HepG2 (cell line): ENCODE measurements at regions not wholly inside any gene's neighbourhood (a gene's known extent, or its start where the extent isn't known, plus 50 kb on each side); places are given as distances from the start of the nearest gene placed in this dataset.

Experiments
- ASH2L ChIP-seq: fragments of 300-600, 200-600 bp; sonication (generic); IDR thresholded peaks from 2 replicates; pipeline ENCODE4 v1.7.0; 2017; ENCODE audit warnings: low read depth, mild to moderate bottlenecking, moderate library complexity, mixed read lengths, low read length; ENCODE audit not compliant: insufficient read length
- CBX2 ChIP-seq, 2 experiments: fragments of 200-600 bp in 1 of 2; sonication (generic); formaldehyde crosslinking in 1 of 2; IDR thresholded peaks; 2 replicates each; pipeline versions ENCODE4 v1.7.0 to v1.8.1; 2018 to 2022; ENCODE audit warnings: low read depth in 2 of 2, low read length in 1 of 2, mild to moderate bottlenecking in 1 of 2, missing genetic modification reagents in 1 of 2
- ELF1 ChIP-seq: sonication (generic); formaldehyde crosslinking; IDR thresholded peaks from 2 replicates; pipeline ENCODE4 v1.4.0; 2020; ENCODE audit warnings: missing genetic modification reagents
- HOXA9 ChIP-seq: sonication (generic); formaldehyde crosslinking; IDR thresholded peaks from 2 replicates; pipeline ENCODE4 v1.8.1; 2022; ENCODE audit warnings: missing genetic modification reagents, mild to moderate bottlenecking, moderate library complexity, borderline replicate concordance
- IKZF4 ChIP-seq: sonication (generic); formaldehyde crosslinking; IDR thresholded peaks from 2 replicates; pipeline ENCODE4 v1.5.1; 2020; ENCODE audit warnings: borderline replicate concordance, mild to moderate bottlenecking, low read depth, missing genetic modification reagents; ENCODE audit errors: not compliant biosample characterization
- JDP2 ChIP-seq: sonication (generic); formaldehyde crosslinking; IDR thresholded peaks from 2 replicates; pipeline ENCODE4 v1.8.1; 2022; ENCODE audit warnings: missing genetic modification reagents, borderline replicate concordance
- MED13 ChIP-seq: sonication (generic); formaldehyde crosslinking; IDR thresholded peaks from 2 replicates; pipeline ENCODE4 v1.5.0; 2020; ENCODE audit warnings: missing genetic modification reagents
- PHF5A ChIP-seq: IDR thresholded peaks from one replicate; pipeline ENCODE4 v1.6.1; 2018; ENCODE audit warnings: low read depth, missing genetic modification reagents; ENCODE audit not compliant: unreplicated experiment
- RARG ChIP-seq: sonication (generic); formaldehyde crosslinking; IDR thresholded peaks from 2 replicates; pipeline ENCODE4 v1.4.0; 2020; ENCODE audit warnings: low read depth, mild to moderate bottlenecking, missing genetic modification reagents
- SATB2 ChIP-seq: sonication (generic); formaldehyde crosslinking; IDR thresholded peaks from 2 replicates; pipeline ENCODE4 v1.5.0; 2020; ENCODE audit warnings: missing genetic modification reagents
- SOX5 ChIP-seq: IDR thresholded peaks from 2 replicates; pipeline ENCODE4 v1.6.1; 2016; ENCODE audit warnings: borderline replicate concordance
- ZNF34 ChIP-seq: sonication (generic); formaldehyde crosslinking; IDR thresholded peaks from 2 replicates; pipeline ENCODE4 v1.4.0; 2020; ENCODE audit warnings: mild to moderate bottlenecking, missing genetic modification reagents, borderline replicate concordance
- ZNF543 ChIP-seq: sonication (generic); formaldehyde crosslinking; IDR thresholded peaks from 2 replicates; pipeline ENCODE4 v1.4.0; 2020; ENCODE audit warnings: mild to moderate bottlenecking, missing genetic modification reagents
- ZNF615 ChIP-seq: sonication (generic); formaldehyde crosslinking; IDR thresholded peaks from 2 replicates; pipeline ENCODE4 v1.5.0; 2020; ENCODE audit warnings: mild to moderate bottlenecking, missing genetic modification reagents, borderline replicate concordance
- ZNF788 ChIP-seq: sonication (generic); formaldehyde crosslinking; IDR thresholded peaks from 2 replicates; pipeline ENCODE4 v1.5.0; 2020; ENCODE audit warnings: mild to moderate bottlenecking, missing genetic modification reagents, borderline replicate concordance
- ZSCAN31 ChIP-seq: sonication (generic); formaldehyde crosslinking; IDR thresholded peaks from 2 replicates; pipeline ENCODE4 v1.5.0; 2020; ENCODE audit warnings: low read depth, mild to moderate bottlenecking, missing genetic modification reagents
- TF ChIP-seq, protein P1 (sequence below): sonication (generic); formaldehyde crosslinking; IDR thresholded peaks from 2 replicates; pipeline ENCODE4 v1.8.1; 2023; ENCODE audit warnings: mild to moderate bottlenecking, missing genetic modification reagents
- TF ChIP-seq, protein P2 (sequence below): sonication (generic); formaldehyde crosslinking; IDR thresholded peaks from 2 replicates; pipeline ENCODE4 v1.5.1; 2020; ENCODE audit warnings: missing genetic modification reagents, mild to moderate bottlenecking, borderline replicate concordance
- TF ChIP-seq, protein P3 (sequence below): sonication (generic); formaldehyde crosslinking; conservative IDR thresholded peaks from 2 replicates; pipeline ENCODE4 v1.5.0; 2020; ENCODE audit warnings: missing genetic modification reagents
- TF ChIP-seq, protein P4 (sequence below): IDR thresholded peaks from 2 replicates; pipeline ENCODE4 v1.6.1; 2016; ENCODE audit warnings: missing genetic modification reagents, missing compliant biosample characterization
- TF ChIP-seq, protein P5 (sequence below): sonication (generic); formaldehyde crosslinking; conservative IDR thresholded peaks from 2 replicates; pipeline ENCODE4 v1.8.0; 2022; ENCODE audit warnings: mild to moderate bottlenecking, moderate library complexity, missing genetic modification reagents
- TF ChIP-seq, protein P6 (sequence below): sonication (generic); formaldehyde crosslinking; IDR thresholded peaks from 2 replicates; pipeline ENCODE4 v1.4.0; 2020; ENCODE audit warnings: missing genetic modification reagents
- TF ChIP-seq, protein P7 (sequence below): sonication (generic); formaldehyde crosslinking; IDR thresholded peaks from 2 replicates; pipeline ENCODE4 v1.8.1; 2023; ENCODE audit warnings: missing genetic modification reagents, mild to moderate bottlenecking, borderline replicate concordance

DNA sequence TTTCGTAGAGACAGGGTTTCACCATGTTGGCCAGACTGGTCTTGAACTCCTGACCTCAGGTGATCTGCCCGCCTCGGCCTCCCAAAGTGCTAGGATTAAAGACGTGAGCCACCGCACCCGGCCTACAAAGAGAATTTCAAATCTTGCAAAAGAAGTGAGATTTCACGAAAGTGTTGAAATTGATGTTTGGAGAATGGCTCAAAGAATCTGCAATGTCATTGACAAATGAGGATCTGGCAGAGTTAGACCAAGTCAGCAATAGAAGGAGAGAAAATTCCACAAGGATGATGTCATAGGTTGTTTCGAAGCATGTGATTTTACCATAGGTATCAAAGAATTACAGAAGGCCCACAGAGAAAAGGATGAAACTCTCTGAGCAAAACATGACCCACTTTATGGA lies 71.7 kb downstream of the LYZL2 start (continued):
- TF ChIP-seq, protein P1, sequence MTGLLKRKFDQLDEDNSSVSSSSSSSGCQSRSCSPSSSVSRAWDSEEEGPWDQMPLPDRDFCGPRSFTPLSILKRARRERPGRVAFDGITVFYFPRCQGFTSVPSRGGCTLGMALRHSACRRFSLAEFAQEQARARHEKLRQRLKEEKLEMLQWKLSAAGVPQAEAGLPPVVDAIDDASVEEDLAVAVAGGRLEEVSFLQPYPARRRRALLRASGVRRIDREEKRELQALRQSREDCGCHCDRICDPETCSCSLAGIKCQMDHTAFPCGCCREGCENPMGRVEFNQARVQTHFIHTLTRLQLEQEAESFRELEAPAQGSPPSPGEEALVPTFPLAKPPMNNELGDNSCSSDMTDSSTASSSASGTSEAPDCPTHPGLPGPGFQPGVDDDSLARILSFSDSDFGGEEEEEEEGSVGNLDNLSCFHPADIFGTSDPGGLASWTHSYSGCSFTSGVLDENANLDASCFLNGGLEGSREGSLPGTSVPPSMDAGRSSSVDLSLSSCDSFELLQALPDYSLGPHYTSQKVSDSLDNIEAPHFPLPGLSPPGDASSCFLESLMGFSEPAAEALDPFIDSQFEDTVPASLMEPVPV (CRISPR knock-in tag), result no peak
- TF ChIP-seq SOX5 (CRISPR knock-in tag), result no peak
- no peak for TF ChIP-seq PHF5A
- TF ChIP-seq RARG, result no peak
- TF ChIP-seq, protein P2, sequence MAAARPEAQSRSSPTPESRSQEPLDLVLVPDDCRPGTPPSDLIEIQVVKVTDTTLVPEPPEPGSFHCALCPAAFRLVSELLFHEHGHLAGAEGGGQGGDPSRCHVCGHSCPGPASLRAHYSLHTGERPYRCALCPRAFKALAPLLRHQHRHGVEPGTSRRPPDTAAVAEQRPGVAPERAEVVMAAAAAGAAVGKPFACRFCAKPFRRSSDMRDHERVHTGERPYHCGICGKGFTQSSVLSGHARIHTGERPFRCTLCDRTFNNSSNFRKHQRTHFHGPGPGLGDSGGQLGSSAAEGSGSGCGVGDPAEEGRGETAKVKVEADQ (CRISPR knock-in tag), result no peak
- TF ChIP-seq MED13 (CRISPR knock-in tag), result no peak
- no peak for TF ChIP-seq ZNF788 (CRISPR knock-in tag)
- no peak for TF ChIP-seq ASH2L
- TF ChIP-seq ELF1 (CRISPR knock-in tag), result no peak
- TF ChIP-seq, protein P3, sequence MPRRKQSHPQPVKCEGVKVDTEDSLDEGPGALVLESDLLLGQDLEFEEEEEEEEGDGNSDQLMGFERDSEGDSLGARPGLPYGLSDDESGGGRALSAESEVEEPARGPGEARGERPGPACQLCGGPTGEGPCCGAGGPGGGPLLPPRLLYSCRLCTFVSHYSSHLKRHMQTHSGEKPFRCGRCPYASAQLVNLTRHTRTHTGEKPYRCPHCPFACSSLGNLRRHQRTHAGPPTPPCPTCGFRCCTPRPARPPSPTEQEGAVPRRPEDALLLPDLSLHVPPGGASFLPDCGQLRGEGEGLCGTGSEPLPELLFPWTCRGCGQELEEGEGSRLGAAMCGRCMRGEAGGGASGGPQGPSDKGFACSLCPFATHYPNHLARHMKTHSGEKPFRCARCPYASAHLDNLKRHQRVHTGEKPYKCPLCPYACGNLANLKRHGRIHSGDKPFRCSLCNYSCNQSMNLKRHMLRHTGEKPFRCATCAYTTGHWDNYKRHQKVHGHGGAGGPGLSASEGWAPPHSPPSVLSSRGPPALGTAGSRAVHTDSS (CRISPR knock-in tag), result no peak
- TF ChIP-seq ZSCAN31, result no peak
- no peak for TF ChIP-seq ZNF615 (CRISPR knock-in tag)
- TF ChIP-seq, protein P4, sequence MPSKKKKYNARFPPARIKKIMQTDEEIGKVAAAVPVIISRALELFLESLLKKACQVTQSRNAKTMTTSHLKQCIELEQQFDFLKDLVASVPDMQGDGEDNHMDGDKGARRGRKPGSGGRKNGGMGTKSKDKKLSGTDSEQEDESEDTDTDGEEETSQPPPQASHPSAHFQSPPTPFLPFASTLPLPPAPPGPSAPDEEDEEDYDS (CRISPR knock-in tag), result no peak
- no peak for TF ChIP-seq ZNF543
- TF ChIP-seq CBX2 (IDR thresholded peaks at IDR 0.05; ENCODE audit: low read depth, low read length), result no peak
- TF ChIP-seq CBX2 (CRISPR knock-in tag; IDR thresholded peaks at IDR 0.05; ENCODE audit: low read depth), result no peak
- TF ChIP-seq, protein P5, sequence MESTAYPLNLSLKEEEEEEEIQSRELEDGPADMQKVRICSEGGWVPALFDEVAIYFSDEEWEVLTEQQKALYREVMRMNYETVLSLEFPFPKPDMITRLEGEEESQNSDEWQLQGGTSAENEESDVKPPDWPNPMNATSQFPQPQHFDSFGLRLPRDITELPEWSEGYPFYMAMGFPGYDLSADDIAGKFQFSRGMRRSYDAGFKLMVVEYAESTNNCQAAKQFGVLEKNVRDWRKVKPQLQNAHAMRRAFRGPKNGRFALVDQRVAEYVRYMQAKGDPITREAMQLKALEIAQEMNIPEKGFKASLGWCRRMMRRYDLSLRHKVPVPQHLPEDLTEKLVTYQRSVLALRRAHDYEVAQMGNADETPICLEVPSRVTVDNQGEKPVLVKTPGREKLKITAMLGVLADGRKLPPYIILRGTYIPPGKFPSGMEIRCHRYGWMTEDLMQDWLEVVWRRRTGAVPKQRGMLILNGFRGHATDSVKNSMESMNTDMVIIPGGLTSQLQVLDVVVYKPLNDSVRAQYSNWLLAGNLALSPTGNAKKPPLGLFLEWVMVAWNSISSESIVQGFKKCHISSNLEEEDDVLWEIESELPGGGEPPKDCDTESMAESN (CRISPR knock-in tag), result no peak
- TF ChIP-seq, protein P6, sequence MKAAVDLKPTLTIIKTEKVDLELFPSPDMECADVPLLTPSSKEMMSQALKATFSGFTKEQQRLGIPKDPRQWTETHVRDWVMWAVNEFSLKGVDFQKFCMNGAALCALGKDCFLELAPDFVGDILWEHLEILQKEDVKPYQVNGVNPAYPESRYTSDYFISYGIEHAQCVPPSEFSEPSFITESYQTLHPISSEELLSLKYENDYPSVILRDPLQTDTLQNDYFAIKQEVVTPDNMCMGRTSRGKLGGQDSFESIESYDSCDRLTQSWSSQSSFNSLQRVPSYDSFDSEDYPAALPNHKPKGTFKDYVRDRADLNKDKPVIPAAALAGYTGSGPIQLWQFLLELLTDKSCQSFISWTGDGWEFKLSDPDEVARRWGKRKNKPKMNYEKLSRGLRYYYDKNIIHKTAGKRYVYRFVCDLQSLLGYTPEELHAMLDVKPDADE, result no peak
- TF ChIP-seq, protein P7, sequence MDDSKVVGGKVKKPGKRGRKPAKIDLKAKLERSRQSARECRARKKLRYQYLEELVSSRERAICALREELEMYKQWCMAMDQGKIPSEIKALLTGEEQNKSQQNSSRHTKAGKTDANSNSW, result no peak
- TF ChIP-seq SATB2, result no peak
- no peak for TF ChIP-seq JDP2 (CRISPR knock-in tag)
- TF ChIP-seq ZNF34 (CRISPR knock-in tag), result no peak
- no peak for TF ChIP-seq IKZF4 (CRISPR knock-in tag)
- TF ChIP-seq HOXA9 (CRISPR knock-in tag), result no peak
